Fibroblast of lung (primary cell): ENCODE measurements at regions not wholly inside any gene's neighbourhood (a gene's known extent, or its start where the extent isn't known, plus 50 kb on each side); places are given as distances from the start of the nearest gene placed in this dataset.

Experiments used
- DNase-seq, 2 donors: peaks; one replicate each; pipeline versions ENCODE4 v3.0.0 to v3.0.0-alpha.2; 2010; ENCODE audit warnings: low read depth in 2 of 2
- H2AFZ ChIP-seq: 2 replicates; pipeline ENCODE4 v1.5.1; 2012; ENCODE audit warnings: low read length, control low read depth, inconsistent platforms
- H3K27ac ChIP-seq: 2 replicates; pipeline ENCODE4 v1.5.1; 2011; ENCODE audit warnings: low read length, control low read depth; ENCODE audit not compliant: insufficient read depth
- H3K27me3 ChIP-seq: 2 replicates; pipeline ENCODE4 v1.5.1; 2011; ENCODE audit warnings: mild to moderate bottlenecking, low read length; ENCODE audit not compliant: control insufficient read depth, insufficient read depth
- H3K36me3 ChIP-seq: 2 replicates; pipeline ENCODE4 v1.5.1; 2011; ENCODE audit warnings: low read length; ENCODE audit not compliant: control insufficient read depth, insufficient read depth
- H3K4me1 ChIP-seq: 2 replicates; pipeline ENCODE4 v1.5.1; 2011; ENCODE audit warnings: low read length; ENCODE audit not compliant: control insufficient read depth, insufficient read depth; ENCODE audit errors: extremely low read depth
- H3K4me2 ChIP-seq: 2 replicates; pipeline ENCODE4 v1.5.1; 2011; ENCODE audit warnings: low read length, control low read depth; ENCODE audit not compliant: insufficient read depth; ENCODE audit errors: extremely low read depth
- H3K4me3 ChIP-seq, 4 experiments: fragments of 200-600 bp in 1 of 4; sonication (generic) in 1 of 4; replicated peaks in 1 of 4; 2 replicates each; pipeline ENCODE4 v1.5.1; 2011 to 2016; ENCODE audit warnings: low read length in 4 of 4, low read depth in 3 of 4, mild to moderate bottlenecking in 3 of 4, control low read depth in 2 of 4, inconsistent platforms in 1 of 4, mixed read lengths in 1 of 4; ENCODE audit not compliant: insufficient read depth in 1 of 4; ENCODE audit errors: control extremely low read depth in 1 of 4
- H3K79me2 ChIP-seq: 2 replicates; pipeline ENCODE4 v1.5.1; 2012; ENCODE audit warnings: mild to moderate bottlenecking, low read length, inconsistent platforms; ENCODE audit not compliant: control insufficient read depth, insufficient read depth
- H3K9ac ChIP-seq: 2 replicates; pipeline ENCODE4 v1.5.1; 2011; ENCODE audit warnings: mild to moderate bottlenecking, low read length, control low read depth; ENCODE audit not compliant: insufficient read depth
- H3K9me3 ChIP-seq: 2 replicates; pipeline ENCODE4 v1.5.1; 2012; ENCODE audit warnings: low read depth, low read length; ENCODE audit not compliant: control insufficient read depth, insufficient read depth
- H4K20me1 ChIP-seq: 2 replicates; pipeline ENCODE4 v1.5.1; 2011; ENCODE audit warnings: low read length; ENCODE audit not compliant: control insufficient read depth, insufficient read depth; ENCODE audit errors: extremely low read depth
- EZH2 ChIP-seq: IDR thresholded peaks from 2 replicates; pipeline ENCODE4 v1.5.1; 2012; ENCODE audit warnings: low read length, control low read depth, mild to moderate bottlenecking; ENCODE audit errors: missing control alignments
- TF ChIP-seq, protein P1 (sequence below), 2 donors: IDR thresholded peaks in 1 of 2; conservative IDR thresholded peaks in 1 of 2; 1 replicate in 1 of 2; 2 replicates in 1 of 2; pipeline ENCODE4 v1.5.1; 2011 to 2012; ENCODE audit warnings: low read length in 2 of 2, control low read depth in 1 of 2, inconsistent platforms in 1 of 2, low read depth in 1 of 2, mild to moderate bottlenecking in 1 of 2

DNA sequence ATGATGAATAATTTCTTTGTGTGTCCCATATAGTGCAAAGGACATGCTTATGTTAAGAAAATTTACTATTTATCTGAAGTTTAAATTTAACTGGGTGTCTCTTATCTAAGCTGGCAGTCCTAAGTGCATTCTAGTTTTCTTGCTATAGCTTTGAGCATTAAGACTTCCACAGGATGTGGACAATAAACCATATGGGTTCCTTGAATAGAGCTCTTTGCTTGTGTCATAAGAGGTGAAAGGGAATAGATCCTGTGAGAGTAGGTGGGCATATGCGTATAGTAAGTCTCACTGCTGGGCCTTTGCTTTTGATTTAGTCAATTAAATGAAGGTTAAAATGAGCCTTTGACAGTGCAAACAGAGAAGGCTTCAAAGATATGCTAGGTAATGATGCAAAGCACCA, 223.4 kb upstream of the GYPA start:
- H2AFZ ChIP-seq: no peak overlapping the region
- peaks cover under 1% of the 10 kb centered on the region for H4K20me1 ChIP-seq
- no peak overlapping the region for H3K9ac ChIP-seq
- no peaks in the 10 kb centered on the region for H3K9me3 ChIP-seq
- H3K36me3 ChIP-seq: no peaks in the 10 kb centered on the region
- H3K79me2 ChIP-seq: no peaks in the 10 kb centered on the region
- no peak overlapping the region for H3K4me3 ChIP-seq
- H3K4me1 ChIP-seq: no peaks in the 10 kb centered on the region
- no peak overlapping the region for H3K4me2 ChIP-seq
- TF ChIP-seq EZH2: no peak
- TF ChIP-seq, protein P1, sequence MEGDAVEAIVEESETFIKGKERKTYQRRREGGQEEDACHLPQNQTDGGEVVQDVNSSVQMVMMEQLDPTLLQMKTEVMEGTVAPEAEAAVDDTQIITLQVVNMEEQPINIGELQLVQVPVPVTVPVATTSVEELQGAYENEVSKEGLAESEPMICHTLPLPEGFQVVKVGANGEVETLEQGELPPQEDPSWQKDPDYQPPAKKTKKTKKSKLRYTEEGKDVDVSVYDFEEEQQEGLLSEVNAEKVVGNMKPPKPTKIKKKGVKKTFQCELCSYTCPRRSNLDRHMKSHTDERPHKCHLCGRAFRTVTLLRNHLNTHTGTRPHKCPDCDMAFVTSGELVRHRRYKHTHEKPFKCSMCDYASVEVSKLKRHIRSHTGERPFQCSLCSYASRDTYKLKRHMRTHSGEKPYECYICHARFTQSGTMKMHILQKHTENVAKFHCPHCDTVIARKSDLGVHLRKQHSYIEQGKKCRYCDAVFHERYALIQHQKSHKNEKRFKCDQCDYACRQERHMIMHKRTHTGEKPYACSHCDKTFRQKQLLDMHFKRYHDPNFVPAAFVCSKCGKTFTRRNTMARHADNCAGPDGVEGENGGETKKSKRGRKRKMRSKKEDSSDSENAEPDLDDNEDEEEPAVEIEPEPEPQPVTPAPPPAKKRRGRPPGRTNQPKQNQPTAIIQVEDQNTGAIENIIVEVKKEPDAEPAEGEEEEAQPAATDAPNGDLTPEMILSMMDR (conservative IDR thresholded peaks at IDR 0.05 in 1 of 2, IDR thresholded peaks at IDR 0.05 in 1 of 2; ENCODE audit: low read depth in 1 of 2, low read length in 2 of 2): no peak
- no peak overlapping the region for H3K27ac ChIP-seq
- DNase-seq: no peak
- no peaks in the 10 kb centered on the region for H3K27me3 ChIP-seq

DNA sequence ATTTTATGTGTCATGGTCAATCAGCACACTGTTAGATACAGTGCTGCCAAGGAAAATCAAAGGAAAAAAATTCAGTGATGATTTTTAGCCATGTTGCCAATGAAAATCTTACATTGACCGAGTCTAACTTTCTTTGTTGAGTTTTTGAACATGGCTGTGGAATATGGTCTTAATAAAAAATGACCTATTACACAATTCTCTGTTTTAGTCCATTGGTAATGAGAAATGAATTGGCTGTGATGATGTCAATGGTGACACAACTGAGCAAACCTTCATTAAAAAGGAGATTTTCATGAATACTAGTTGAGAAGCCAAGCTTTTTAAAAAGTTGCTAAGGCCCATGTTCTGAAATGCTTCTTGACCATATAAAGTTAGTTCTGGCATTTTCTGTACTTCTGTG, 225.9 kb upstream of the GYPA start:
- Histone ChIP-seq H3K27me3 (no peaks in the 10 kb centered on the region), H3K27ac (no peak overlapping the region), H2AFZ (no peak overlapping the region), H3K9me3 (no peaks in the 10 kb centered on the region), H4K20me1 (no peaks in the 10 kb centered on the region), H3K4me1 (no peaks in the 10 kb centered on the region), H3K4me3 (no peak overlapping the region), H3K9ac (no peak overlapping the region), H3K79me2 (no peaks in the 10 kb centered on the region), H3K4me2 (no peak overlapping the region), H3K36me3 (no peaks in the 10 kb centered on the region)
- TF ChIP-seq, protein P1 (conservative IDR thresholded peaks at IDR 0.05 in 1 of 2, IDR thresholded peaks at IDR 0.05 in 1 of 2; ENCODE audit: low read depth in 1 of 2, low read length in 2 of 2): no peak
- TF ChIP-seq EZH2: no peak
- DNase-seq: no peak

DNA sequence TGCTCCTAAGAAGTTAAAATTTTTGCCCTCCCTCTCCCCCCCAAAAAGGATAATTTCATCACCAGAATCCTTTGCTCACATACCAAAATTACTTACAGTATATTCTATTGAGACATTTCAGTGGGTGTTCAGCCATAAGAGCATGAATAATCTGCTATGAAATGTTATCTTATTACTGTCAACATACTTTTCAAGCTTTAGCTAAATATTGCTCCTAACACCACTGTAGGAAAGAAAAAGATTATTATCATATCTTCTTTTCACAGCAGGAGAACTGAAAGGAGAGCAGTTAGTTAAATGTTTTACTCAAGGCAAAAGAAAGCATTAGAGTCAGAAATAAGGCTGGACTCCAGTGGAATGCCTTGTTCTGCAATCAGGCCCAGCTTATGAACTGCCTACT, 231.0 kb upstream of the GYPA start:
- TF ChIP-seq, protein P1 (conservative IDR thresholded peaks at IDR 0.05 in 1 of 2, IDR thresholded peaks at IDR 0.05 in 1 of 2; ENCODE audit: low read depth in 1 of 2, low read length in 2 of 2): no peak
- TF ChIP-seq EZH2: no peak
- Histone ChIP-seq H3K27me3 (no peaks in the 10 kb centered on the region), H3K27ac (no peak overlapping the region), H3K9me3 (no peaks in the 10 kb centered on the region), H3K9ac (no peak overlapping the region), H3K36me3 (no peaks in the 10 kb centered on the region), H3K4me3 (no peak overlapping the region), H3K4me1 (no peaks in the 10 kb centered on the region), H3K79me2 (no peaks in the 10 kb centered on the region), H3K4me2 (no peak overlapping the region), H2AFZ (no peak overlapping the region), H4K20me1 (no peaks in the 10 kb centered on the region)
- DNase-seq: peak in 1 of 2 donors; percentile 49
